Hematopoietic multipotent progenitor cell treated with erythropoietin and hydrocortisone succinate and interleukin-3 and kit ligand, for 15 days (in vitro differentiated cells): ENCODE measurements at regions not wholly inside any gene's neighbourhood (a gene's known extent, or its start where the extent isn't known, plus 50 kb on each side); places are given as distances from the start of the nearest gene placed in this dataset.
"Not testable (repeated sequence)": the region's sequence is repeated elsewhere in the genome, so short reads cannot be mapped to it uniquely, and the experiment has no call there.

Experiments used
- DNase-seq: peaks from one replicate; pipeline ENCODE4 v3.0.0-alpha.2; 2015; ENCODE audit warnings: low spot score

GRCh38 chr4:141851246-141851891, 215.0 kb downstream of the IL15 start:
- DNase-seq: no peak

GRCh38 chr4:141853091-141853764, 216.8 kb downstream of the IL15 start:
- no peak for DNase-seq

- DNase-seq: no peak
Measured at GRCh38 chr4:141858437-141858836, 222.1 kb downstream of the IL15 start.

- peak; percentile 3 for DNase-seq
Measured at GRCh38 chr4:141860974-141861373, 224.6 kb downstream of the IL15 start.

GRCh38 chr4:141870152-141870551, 233.8 kb downstream of the IL15 start:
- DNase-seq: no peak

GRCh38 chr4:141871086-141871770, 234.8 kb downstream of the IL15 start:
- no peak for DNase-seq

GRCh38 chr4:141882650-141883049, 246.3 kb downstream of the IL15 start:
- DNase-seq: not testable (repeated sequence)

GRCh38 chr4:141884070-141884469, 247.7 kb downstream of the IL15 start:
- no peak for DNase-seq

- no peak for DNase-seq
Measured at GRCh38 chr4:141885112-141885511, 248.7 kb downstream of the IL15 start.

GRCh38 chr4:141890279-141890678, 253.9 kb downstream of the IL15 start:
- no peak for DNase-seq

GRCh38 chr4:141891260-141892120, 255.1 kb downstream of the IL15 start:
- no peak for DNase-seq

GRCh38 chr4:141896687-141897086, 260.3 kb downstream of the IL15 start:
- no peak for DNase-seq

GRCh38 chr4:141898346-141898745, 262.0 kb downstream of the IL15 start:
- DNase-seq: no peak

GRCh38 chr4:141899103-141899502, 262.7 kb downstream of the IL15 start:
- no peak for DNase-seq

- no peak for DNase-seq
Measured at GRCh38 chr4:141899541-141899940, 263.2 kb downstream of the IL15 start.

GRCh38 chr4:141900856-141901255, 264.5 kb downstream of the IL15 start:
- DNase-seq: no peak

GRCh38 chr4:141905751-141906150, 269.4 kb downstream of the IL15 start:
- DNase-seq: no peak

- no peak for DNase-seq
Measured at GRCh38 chr4:141909541-141909940, 273.2 kb downstream of the IL15 start.

GRCh38 chr4:141912831-141913230, 276.4 kb downstream of the IL15 start:
- peak; percentile 76 for DNase-seq

GRCh38 chr4:141913928-141914327, 277.5 kb downstream of the IL15 start:
- DNase-seq: no peak

GRCh38 chr4:141914746-141915145, 278.4 kb downstream of the IL15 start:
- DNase-seq: no peak

- no peak for DNase-seq
Measured at GRCh38 chr4:141919649-141920048, 283.3 kb downstream of the IL15 start.
